ENCODE measurements at regions not wholly inside any gene's neighbourhood (a gene's known extent, or its start where the extent isn't known, plus 50 kb on each side); places are given as distances from the start of the nearest gene placed in this dataset.

DNA sequence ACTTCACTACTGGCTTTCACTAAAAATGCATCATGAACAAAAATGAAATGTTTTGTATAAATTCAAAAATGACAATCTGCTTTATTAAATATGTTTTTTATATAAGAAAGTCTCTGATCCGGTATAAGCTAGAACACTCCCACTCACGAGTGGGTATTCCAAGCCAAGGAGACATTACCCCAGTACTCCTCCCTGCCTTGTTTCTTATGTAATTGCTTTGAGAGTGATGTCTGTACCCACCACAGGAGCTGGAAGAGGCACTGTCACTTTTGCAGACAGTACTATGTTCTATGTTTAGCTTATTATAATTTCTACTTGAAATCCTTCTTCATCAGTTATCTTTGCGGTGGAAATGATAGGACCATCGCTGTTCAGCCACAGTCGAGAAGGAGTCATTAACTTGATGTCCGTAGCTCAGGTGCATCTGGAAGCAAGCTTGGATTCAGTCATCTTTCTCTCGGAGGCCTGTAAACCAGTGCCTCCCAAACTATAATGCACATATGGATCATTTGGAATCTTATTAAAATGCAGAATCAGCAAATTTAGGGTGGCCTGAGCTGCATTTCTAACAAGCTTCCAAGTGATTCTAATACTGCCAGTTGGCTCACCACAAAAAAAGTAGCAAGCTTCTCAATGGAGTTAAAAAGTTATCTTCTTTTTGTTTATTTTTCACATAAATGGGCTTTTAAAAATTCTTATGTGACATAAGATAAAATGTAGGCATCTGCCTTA is 396.4 kb downstream of the GRIA2 start:
- TF ChIP-seq, protein P1, sequence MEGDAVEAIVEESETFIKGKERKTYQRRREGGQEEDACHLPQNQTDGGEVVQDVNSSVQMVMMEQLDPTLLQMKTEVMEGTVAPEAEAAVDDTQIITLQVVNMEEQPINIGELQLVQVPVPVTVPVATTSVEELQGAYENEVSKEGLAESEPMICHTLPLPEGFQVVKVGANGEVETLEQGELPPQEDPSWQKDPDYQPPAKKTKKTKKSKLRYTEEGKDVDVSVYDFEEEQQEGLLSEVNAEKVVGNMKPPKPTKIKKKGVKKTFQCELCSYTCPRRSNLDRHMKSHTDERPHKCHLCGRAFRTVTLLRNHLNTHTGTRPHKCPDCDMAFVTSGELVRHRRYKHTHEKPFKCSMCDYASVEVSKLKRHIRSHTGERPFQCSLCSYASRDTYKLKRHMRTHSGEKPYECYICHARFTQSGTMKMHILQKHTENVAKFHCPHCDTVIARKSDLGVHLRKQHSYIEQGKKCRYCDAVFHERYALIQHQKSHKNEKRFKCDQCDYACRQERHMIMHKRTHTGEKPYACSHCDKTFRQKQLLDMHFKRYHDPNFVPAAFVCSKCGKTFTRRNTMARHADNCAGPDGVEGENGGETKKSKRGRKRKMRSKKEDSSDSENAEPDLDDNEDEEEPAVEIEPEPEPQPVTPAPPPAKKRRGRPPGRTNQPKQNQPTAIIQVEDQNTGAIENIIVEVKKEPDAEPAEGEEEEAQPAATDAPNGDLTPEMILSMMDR (IDR thresholded peaks at IDR 0.05; ENCODE audit: control insufficient read depth, extremely low read depth, insufficient read depth) = no peak
- DNase-seq (ENCODE audit: low read depth) = no peak
- no peak overlapping the region for H3K4me3 ChIP-seq (ENCODE audit: low read depth, low read length)

DNA sequence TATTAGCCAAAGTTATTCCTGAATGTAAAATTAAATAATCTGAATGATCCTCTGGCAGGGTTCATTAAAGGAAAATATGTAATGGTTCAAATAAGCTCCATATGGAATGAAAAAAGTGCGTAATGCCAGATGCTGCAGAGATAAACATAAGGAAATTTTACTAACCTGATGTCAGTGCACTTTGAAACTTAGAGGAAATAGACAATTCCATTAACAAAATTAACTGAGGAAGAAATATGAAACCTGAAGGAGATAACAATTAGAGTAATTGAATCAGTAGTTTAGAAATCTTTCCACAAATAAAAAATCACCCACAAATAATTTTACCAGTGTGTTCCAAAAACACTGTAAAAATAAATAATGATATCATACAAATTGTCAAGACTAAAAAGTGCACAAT is 387.5 kb downstream of the GRIA2 start:
- DNase-seq (ENCODE audit: low read depth) = no peak
- TF ChIP-seq, protein P1 (IDR thresholded peaks at IDR 0.05; ENCODE audit: control insufficient read depth, extremely low read depth, insufficient read depth) = no peak
- no peak overlapping the region for H3K4me3 ChIP-seq (ENCODE audit: low read depth, low read length)

DNA sequence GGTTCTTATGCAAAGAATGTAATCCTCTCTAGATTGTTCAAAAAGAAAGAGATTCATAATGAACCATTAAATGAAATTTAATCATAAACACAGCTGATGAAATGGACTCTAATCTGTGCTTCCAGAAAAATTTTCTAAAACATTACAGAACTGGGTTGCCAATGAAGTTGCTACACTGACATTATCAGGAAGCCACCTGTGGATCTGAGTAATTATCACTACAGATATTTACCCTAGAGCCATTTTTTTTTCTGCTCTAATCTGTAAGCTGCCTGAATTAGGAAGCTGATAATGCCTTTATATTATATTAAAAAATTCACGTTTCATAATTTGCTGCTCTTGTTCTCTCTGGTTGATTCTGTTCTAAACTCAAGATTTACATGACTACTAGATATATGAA is 380.1 kb downstream of the GRIA2 start:
- TF ChIP-seq, protein P1 (IDR thresholded peaks at IDR 0.05; ENCODE audit: control insufficient read depth, extremely low read depth, insufficient read depth) = no peak
- DNase-seq (ENCODE audit: low read depth) = no peak

DNA sequence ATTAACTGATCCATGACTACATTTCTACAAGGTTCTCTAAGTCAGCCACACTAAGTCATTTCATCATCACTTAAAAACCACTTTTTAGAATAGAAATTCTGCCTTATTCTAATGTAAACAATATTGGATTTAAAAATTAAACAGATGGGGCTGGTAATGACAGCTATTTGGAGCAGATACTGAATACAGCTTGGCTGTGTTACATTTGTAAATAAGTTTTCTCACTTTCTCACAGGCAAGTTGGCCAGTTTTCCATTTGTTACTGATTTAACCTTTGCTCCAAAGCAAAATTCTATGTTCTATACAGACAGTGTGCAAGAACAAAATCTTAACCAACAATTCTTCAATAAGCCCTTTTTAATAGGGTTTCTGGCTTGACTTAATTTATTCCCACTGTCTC is 370.7 kb downstream of the GRIA2 start:
- TF ChIP-seq, protein P1 (IDR thresholded peaks at IDR 0.05; ENCODE audit: control insufficient read depth, extremely low read depth, insufficient read depth) = no peak
- DNase-seq (ENCODE audit: low read depth) = no peak
- H3K4me3 ChIP-seq (ENCODE audit: low read depth, low read length) = no peak overlapping the region

More for the DNA sequence above, 380.1 kb downstream of the GRIA2 start:
- no peak overlapping the region for H3K4me3 ChIP-seq (ENCODE audit: low read depth, low read length)

DNA sequence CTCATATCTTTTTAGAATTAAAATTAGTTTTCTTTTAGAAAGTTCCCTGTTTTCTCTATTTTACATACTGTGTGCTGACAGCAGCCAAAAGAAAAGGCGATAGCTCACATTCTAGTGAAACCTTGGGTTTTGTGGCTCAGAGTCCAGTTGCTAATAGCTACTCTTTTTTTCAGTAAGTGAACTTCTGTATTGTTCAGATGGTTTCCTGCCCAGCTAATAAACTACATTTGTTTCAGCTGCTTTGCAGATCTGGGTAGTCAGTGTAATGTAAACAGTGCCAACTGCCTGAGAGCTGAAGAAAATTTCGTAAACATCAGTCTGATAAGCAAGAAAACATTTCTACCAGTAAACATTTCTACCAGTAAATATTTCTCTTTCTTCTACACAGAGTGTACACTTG is 370.2 kb downstream of the GRIA2 start:
- DNase-seq (ENCODE audit: low read depth) = no peak
- H3K4me3 ChIP-seq (ENCODE audit: low read depth, low read length) = no peak overlapping the region
- TF ChIP-seq, protein P1 (IDR thresholded peaks at IDR 0.05; ENCODE audit: control insufficient read depth, extremely low read depth, insufficient read depth) = no peak

DNA sequence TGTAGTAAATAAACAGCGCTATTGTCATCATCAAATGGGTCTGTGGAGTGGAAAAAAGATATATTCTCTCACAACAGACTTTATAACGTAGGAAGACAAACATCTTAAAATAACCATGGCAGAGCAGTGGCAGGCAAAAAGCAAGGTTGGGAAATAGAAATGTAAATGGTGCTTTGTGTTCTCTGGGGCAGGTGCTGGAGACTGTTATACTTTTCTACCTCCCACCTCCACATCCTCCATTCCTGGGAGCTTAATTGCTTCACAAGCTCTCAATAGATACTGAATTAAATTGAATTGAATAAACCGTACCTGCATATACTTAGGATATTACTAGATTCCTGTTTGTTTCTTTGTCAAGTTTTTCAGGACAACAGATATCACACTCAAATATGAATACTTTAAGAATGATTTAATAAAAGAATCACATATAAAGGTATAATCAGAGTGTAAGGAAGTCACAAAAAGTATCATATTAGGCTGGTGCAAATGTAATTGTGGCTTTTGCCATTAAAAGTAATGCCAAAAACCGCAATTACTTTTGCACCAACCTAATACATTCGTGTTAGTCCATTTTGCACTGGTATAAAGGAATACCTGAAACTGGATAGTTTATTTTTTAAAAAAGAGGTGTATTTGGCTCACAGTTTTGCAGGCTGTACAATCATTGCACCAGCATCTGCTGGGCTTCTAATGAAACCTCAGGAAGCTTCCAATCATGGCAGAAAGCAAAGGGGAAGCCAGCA is 367.3 kb downstream of the GRIA2 start:
- no peak overlapping the region for H3K4me3 ChIP-seq (ENCODE audit: low read depth, low read length)
- TF ChIP-seq, protein P1 (IDR thresholded peaks at IDR 0.05; ENCODE audit: control insufficient read depth, extremely low read depth, insufficient read depth) = no peak
- no peak for DNase-seq (ENCODE audit: low read depth)
